B cell (primary cell): ENCODE measurements at regions not wholly inside any gene's neighbourhood (a gene's known extent, or its start where the extent isn't known, plus 50 kb on each side); places are given as distances from the start of the nearest gene placed in this dataset.

ENCODE experiments used
- ATAC-seq: fragments of 200-7000 bp; cut with Tn5 transposase; one replicate; pipeline ENCODE4 v1.10.0; 2021; ENCODE audit warnings: low read depth, mild to moderate bottlenecking, moderate number of reproducible peaks, moderate library complexity
- CTCF ChIA-PET: fragments of 350-600 bp; sonication (Branson Sonifier 250); formaldehyde crosslinking; loops from one replicate; lab custom pipeline; 2021; ENCODE audit warnings: antibody characterized with exemption, inconsistent platforms; lab: Charles Lee
- POLR2A ChIA-PET: fragments of 350-600 bp; sonication (Branson Sonifier 250); formaldehyde crosslinking; loops from one replicate; lab custom pipeline; 2021; ENCODE audit warnings: antibody characterized with exemption; lab: Charles Lee
- DNase-seq: peaks from one replicate; pipeline ENCODE4 v3.0.0; 2013
- H2AFZ ChIP-seq: 2 replicates; pipeline ENCODE4 v1.6.1; 2012; ENCODE audit warnings: mild to moderate bottlenecking, low read depth, low read length; ENCODE audit not compliant: insufficient read depth, poor library complexity, severe bottlenecking
- H3K27ac ChIP-seq, 2 donors: 1 replicate in 1 of 2; 2 replicates in 1 of 2; pipeline ENCODE4 v1.5.1; 2012 to 2013; ENCODE audit warnings: low read length in 2 of 2, mild to moderate bottlenecking in 2 of 2, moderate library complexity in 1 of 2
- H3K27me3 ChIP-seq, 4 experiments: fragments of 200-600 bp in 1 of 4; sonication (generic) in 1 of 4; replicated peaks in 1 of 4; 1 replicate in 2 of 4; 2 replicates in 2 of 4; pipeline versions ENCODE4 v1.6.1 to v1.7.0; 2013 to 2016; ENCODE audit warnings: low read length in 3 of 4, mild to moderate bottlenecking in 2 of 4, mixed read lengths in 1 of 4, moderate library complexity in 1 of 4; ENCODE audit not compliant: insufficient read depth in 4 of 4, control insufficient read depth in 3 of 4; ENCODE audit errors: control extremely low read depth in 1 of 4
- H3K36me3 ChIP-seq, 2 experiments: replicated peaks in 1 of 2; 1 replicate in 1 of 2; 2 replicates in 1 of 2; pipeline versions ENCODE4 v1.6.1 to v1.7.1; 2013; ENCODE audit warnings: low read length in 1 of 2; ENCODE audit not compliant: insufficient read depth in 2 of 2, control insufficient read depth in 1 of 2; ENCODE audit errors: control extremely low read depth in 1 of 2, extremely low read depth in 1 of 2
- H3K4me1 ChIP-seq, 2 donors: fragments of 200-600 bp in 1 of 2; sonication (generic) in 1 of 2; 1 replicate in 1 of 2; 2 replicates in 1 of 2; pipeline versions ENCODE4 v1.5.1 to v1.6.1; 2013 to 2017; ENCODE audit warnings: low read length in 2 of 2; ENCODE audit not compliant: control insufficient read depth in 2 of 2, insufficient read depth in 2 of 2
- H3K4me2 ChIP-seq: replicated peaks from 2 replicates; pipeline ENCODE3; 2012; ENCODE audit warnings: mild to moderate bottlenecking, low read depth, low read length; ENCODE audit not compliant: poor library complexity, severe bottlenecking
- H3K4me3 ChIP-seq, 5 experiments: fragments of 200-600 bp in 1 of 5; sonication (generic) in 1 of 5; 1 replicate in 3 of 5; 2 replicates in 2 of 5; pipeline versions ENCODE4 v1.5.1 to v1.7.0; 2011 to 2016; ENCODE audit warnings: low read length in 4 of 5, mild to moderate bottlenecking in 4 of 5, low read depth in 2 of 5, control low read depth in 1 of 5, moderate library complexity in 1 of 5; ENCODE audit not compliant: insufficient read depth in 1 of 5; ENCODE audit errors: control extremely low read depth in 1 of 5, extremely low read depth in 1 of 5
- H3K79me2 ChIP-seq: fragments of 200-600 bp; sonication (generic); one replicate; pipeline ENCODE4 v1.6.0; 2016; ENCODE audit warnings: low read length; ENCODE audit not compliant: control insufficient read depth, insufficient read depth
- H3K9ac ChIP-seq: fragments of 200-600 bp; sonication (generic); 2 replicates; pipeline ENCODE4 v1.6.1; 2017; ENCODE audit warnings: mild to moderate bottlenecking, low read length, moderate library complexity
- H3K9me3 ChIP-seq, 3 donors: one replicate each; pipeline versions ENCODE4 v1.6.1 to v1.7.1; 2013; ENCODE audit warnings: low read length in 2 of 3; ENCODE audit not compliant: control insufficient read depth in 2 of 3, insufficient read depth in 1 of 3; ENCODE audit errors: control extremely low read depth in 1 of 3
- H4K20me1 ChIP-seq: 2 replicates; pipeline ENCODE4 v1.6.0; 2012; ENCODE audit warnings: mild to moderate bottlenecking, low read length; ENCODE audit not compliant: insufficient read depth, control insufficient read depth, poor library complexity, severe bottlenecking
- H3K27ac Mint-ChIP-seq: one replicate; pipeline ENCODE4 v1.8.0; 2021; ENCODE audit warnings: mixed read lengths
- H3K27me3 Mint-ChIP-seq: one replicate; pipeline ENCODE4 v1.8.0; 2021; ENCODE audit warnings: mixed read lengths
- H3K4me1 Mint-ChIP-seq: one replicate; pipeline ENCODE4 v1.8.0; 2021; ENCODE audit warnings: mixed read lengths
- H3K4me3 Mint-ChIP-seq: one replicate; pipeline ENCODE4 v1.8.0; 2021; ENCODE audit warnings: mixed read lengths
- H3K9me3 Mint-ChIP-seq: one replicate; pipeline ENCODE4 v1.8.0; 2022; ENCODE audit warnings: mixed read lengths; ENCODE audit not compliant: insufficient read depth
- EZH2 ChIP-seq: IDR thresholded peaks from 2 replicates; pipeline ENCODE4 v1.6.1; 2012; ENCODE audit warnings: borderline replicate concordance, low read depth, mild to moderate bottlenecking, moderate library complexity, low read length; ENCODE audit not compliant: insufficient read depth, poor library complexity, severe bottlenecking
- WGBS: methylation state at CpG from one replicate; pipeline ENCODE4 v1.1.5; 2013; ENCODE audit warnings: missing lambda C conversion rate; ENCODE audit not compliant: insufficient coverage; 5-methylcytosine and 5-hydroxymethylcytosine counted together
- intact Hi-C: fragments of 100-400 bp; cut with micrococcal nuclease; formaldehyde crosslinking; loops from one replicate; pipeline ENCODE4 v1.10.0; 2022
- TF ChIP-seq, protein P1 (sequence below): fragments of 200-600 bp; IDR thresholded peaks from one replicate; pipeline ENCODE4 v1.8.0; 2022; ENCODE audit warnings: antibody characterized with exemption, mild to moderate bottlenecking

DNA sequence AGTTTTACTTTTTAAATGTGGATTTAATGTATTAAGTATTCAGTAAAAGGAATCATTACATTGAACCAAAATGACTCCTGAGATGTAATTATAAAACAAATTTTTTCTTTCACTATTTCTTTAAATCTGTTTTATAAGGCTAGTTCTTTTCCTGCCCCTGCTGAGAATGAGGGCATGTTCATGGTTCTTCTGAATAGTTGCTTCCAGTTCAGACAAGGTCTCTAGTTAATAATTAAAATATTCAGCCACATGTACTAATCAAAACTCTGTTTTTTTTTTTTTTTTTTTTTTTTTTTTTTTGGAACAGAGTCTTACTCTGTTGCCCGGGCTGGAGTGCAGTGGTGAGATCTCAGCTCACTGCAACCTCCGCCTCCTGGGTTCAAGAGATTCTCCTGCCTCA, 321.2 kb downstream of the DNAJB9 start:
- H3K9ac ChIP-seq = no peak overlapping the region
- intact Hi-C loops = no loop called here
- no peak overlapping the region for H3K4me3 Mint-ChIP-seq
- CTCF ChIA-PET = no interaction called here
- no CpG with 5 or more reads among the region's 2 CpGs for WGBS
- ATAC-seq = no peak
- no peaks in the 10 kb centered on the region for H3K9me3 ChIP-seq
- H3K9me3 Mint-ChIP-seq = peaks cover 4% of the 10 kb centered on the region
- H3K27me3 ChIP-seq = no peaks in the 10 kb centered on the region
- no peak for DNase-seq
- no peaks in the 10 kb centered on the region for H3K4me1 ChIP-seq
- no peaks in the 10 kb centered on the region for H4K20me1 ChIP-seq
- H3K4me1 Mint-ChIP-seq = no peaks in the 10 kb centered on the region
- H3K27ac ChIP-seq = no peak overlapping the region
- H3K4me3 ChIP-seq = no peak overlapping the region
- H3K27ac Mint-ChIP-seq = no peak overlapping the region
- H3K4me2 ChIP-seq = no peak overlapping the region
- no peak overlapping the region for H2AFZ ChIP-seq
- TF ChIP-seq, protein P1, sequence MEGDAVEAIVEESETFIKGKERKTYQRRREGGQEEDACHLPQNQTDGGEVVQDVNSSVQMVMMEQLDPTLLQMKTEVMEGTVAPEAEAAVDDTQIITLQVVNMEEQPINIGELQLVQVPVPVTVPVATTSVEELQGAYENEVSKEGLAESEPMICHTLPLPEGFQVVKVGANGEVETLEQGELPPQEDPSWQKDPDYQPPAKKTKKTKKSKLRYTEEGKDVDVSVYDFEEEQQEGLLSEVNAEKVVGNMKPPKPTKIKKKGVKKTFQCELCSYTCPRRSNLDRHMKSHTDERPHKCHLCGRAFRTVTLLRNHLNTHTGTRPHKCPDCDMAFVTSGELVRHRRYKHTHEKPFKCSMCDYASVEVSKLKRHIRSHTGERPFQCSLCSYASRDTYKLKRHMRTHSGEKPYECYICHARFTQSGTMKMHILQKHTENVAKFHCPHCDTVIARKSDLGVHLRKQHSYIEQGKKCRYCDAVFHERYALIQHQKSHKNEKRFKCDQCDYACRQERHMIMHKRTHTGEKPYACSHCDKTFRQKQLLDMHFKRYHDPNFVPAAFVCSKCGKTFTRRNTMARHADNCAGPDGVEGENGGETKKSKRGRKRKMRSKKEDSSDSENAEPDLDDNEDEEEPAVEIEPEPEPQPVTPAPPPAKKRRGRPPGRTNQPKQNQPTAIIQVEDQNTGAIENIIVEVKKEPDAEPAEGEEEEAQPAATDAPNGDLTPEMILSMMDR = no peak
- TF ChIP-seq EZH2 = no peak
- no peaks in the 10 kb centered on the region for H3K36me3 ChIP-seq
- H3K79me2 ChIP-seq = no peaks in the 10 kb centered on the region
- POLR2A ChIA-PET = no interaction called here
- no peaks in the 10 kb centered on the region for H3K27me3 Mint-ChIP-seq

DNA sequence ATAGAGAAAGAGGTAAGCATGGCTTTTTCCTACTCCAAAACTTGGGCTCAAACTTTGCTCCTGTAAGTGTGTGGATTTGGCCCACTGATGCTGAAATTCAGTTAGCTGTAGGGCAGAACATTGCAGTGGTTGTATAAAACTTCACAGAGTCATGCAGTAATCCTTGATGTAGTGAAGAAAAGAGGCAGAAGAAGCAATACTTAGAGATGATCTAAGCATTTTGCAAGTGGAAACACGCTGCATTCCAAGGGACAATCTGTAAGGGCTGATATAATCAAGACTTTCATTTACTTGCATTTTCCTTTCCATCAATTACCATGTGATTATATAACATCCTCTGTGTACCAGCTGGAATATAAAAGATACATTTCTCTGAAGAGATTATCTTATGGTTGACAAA, 338.8 kb downstream of the DNAJB9 start:
- no peak overlapping the region for H3K4me3 Mint-ChIP-seq
- DNase-seq (no peak), ATAC-seq (no peak)
- intact Hi-C loops = no loop called here
- Histone ChIP-seq H3K36me3 (no peaks in the 10 kb centered on the region), H3K4me1 (no peaks in the 10 kb centered on the region), H3K79me2 (no peaks in the 10 kb centered on the region), H3K9ac (no peak overlapping the region), H4K20me1 (no peaks in the 10 kb centered on the region), H3K27me3 (no peaks in the 10 kb centered on the region), H3K27ac (no peak overlapping the region), H2AFZ (no peak overlapping the region), H3K9me3 (no peaks in the 10 kb centered on the region), H3K4me2 (no peak overlapping the region), H3K4me3 (no peak overlapping the region)
- ChIA-PET POLR2A (no interaction called here), CTCF (no interaction called here)
- no peak overlapping the region for H3K27ac Mint-ChIP-seq
- TF ChIP-seq EZH2 = no peak
- TF ChIP-seq, protein P1 = no peak
- no CpG with 5 or more reads among the region's 1 CpG for WGBS
- no peaks in the 10 kb centered on the region for H3K9me3 Mint-ChIP-seq
- no peaks in the 10 kb centered on the region for H3K27me3 Mint-ChIP-seq
- no peaks in the 10 kb centered on the region for H3K4me1 Mint-ChIP-seq
